Bronchial epithelial cell (primary cell): ENCODE measurements at regions not wholly inside any gene's neighbourhood (a gene's known extent, or its start where the extent isn't known, plus 50 kb on each side); places are given as distances from the start of the nearest gene placed in this dataset.

Experiments used
- DNase-seq: peaks from one replicate; pipeline ENCODE4 v3.0.0-alpha.2; 2010; ENCODE audit warnings: low read depth
- FAIRE-seq: peaks from 2 replicates; lab custom pipeline; 2011; peaks lifted over from hg19 to GRCh38; lab: Jason Lieb, UNC
- H3K27me3 ChIP-seq: 2 replicates; pipeline ENCODE4 v1.5.1; 2011; ENCODE audit warnings: low read length; ENCODE audit not compliant: control insufficient read depth, insufficient read depth
- H3K36me3 ChIP-seq: 2 replicates; pipeline ENCODE4 v1.5.1; 2011; ENCODE audit warnings: low read length; ENCODE audit not compliant: control insufficient read depth, insufficient read depth
- H3K4me3 ChIP-seq: 2 replicates; pipeline ENCODE4 v1.5.1; 2011; ENCODE audit warnings: mild to moderate bottlenecking, low read depth, low read length, control low read depth
- CTCF ChIP-seq: IDR thresholded peaks from 2 replicates; pipeline ENCODE4 v1.5.1; 2011; ENCODE audit warnings: mild to moderate bottlenecking, moderate library complexity, low read length, control low read depth, inconsistent platforms; ENCODE audit not compliant: insufficient read depth, severe bottlenecking

GRCh38 chr20:12410783-12411182 is 493.1 kb downstream of the BTBD3 start:
- H3K36me3 ChIP-seq, result no peaks in the 10 kb centered on the region
- FAIRE-seq, result no peak
- H3K27me3 ChIP-seq, result no peaks in the 10 kb centered on the region
- no peak for TF ChIP-seq CTCF
- no peak overlapping the region for H3K4me3 ChIP-seq
- peak; percentile 72 for DNase-seq

- FAIRE-seq, result no peak
- no peak for TF ChIP-seq CTCF
- no peak for DNase-seq
- Histone ChIP-seq H3K36me3 (no peaks in the 10 kb centered on the region), H3K27me3 (no peaks in the 10 kb centered on the region), H3K4me3 (no peak overlapping the region)
These were observed 493.7 kb downstream of the BTBD3 start for GRCh38 chr20:12411246-12411940.

- FAIRE-seq (no peak), DNase-seq (peak; percentile 28)
- Histone ChIP-seq H3K27me3 (no peaks in the 10 kb centered on the region), H3K4me3 (no peak overlapping the region), H3K36me3 (no peaks in the 10 kb centered on the region)
- no peak for TF ChIP-seq CTCF
These were observed 495.4 kb downstream of the BTBD3 start for GRCh38 chr20:12413116-12413515.

- peak; percentile 48 for DNase-seq
- Histone ChIP-seq H3K27me3 (no peaks in the 10 kb centered on the region), H3K4me3 (no peak overlapping the region), H3K36me3 (no peaks in the 10 kb centered on the region)
- no peak for FAIRE-seq
- no peak for TF ChIP-seq CTCF
These were observed 497.0 kb downstream of the BTBD3 start for GRCh38 chr20:12414446-12415274.

GRCh38 chr20:12416281-12416680 is 498.6 kb downstream of the BTBD3 start:
- H3K27me3 ChIP-seq, result no peaks in the 10 kb centered on the region
- DNase-seq (no peak), FAIRE-seq (no peak)
- no peaks in the 10 kb centered on the region for H3K36me3 ChIP-seq
- no peak for TF ChIP-seq CTCF
- no peak overlapping the region for H3K4me3 ChIP-seq
